ENCODE measurements at regions not wholly inside any gene's neighbourhood (a gene's known extent, or its start where the extent isn't known, plus 50 kb on each side); places are given as distances from the start of the nearest gene placed in this dataset.

- TF ChIP-seq, protein P1, sequence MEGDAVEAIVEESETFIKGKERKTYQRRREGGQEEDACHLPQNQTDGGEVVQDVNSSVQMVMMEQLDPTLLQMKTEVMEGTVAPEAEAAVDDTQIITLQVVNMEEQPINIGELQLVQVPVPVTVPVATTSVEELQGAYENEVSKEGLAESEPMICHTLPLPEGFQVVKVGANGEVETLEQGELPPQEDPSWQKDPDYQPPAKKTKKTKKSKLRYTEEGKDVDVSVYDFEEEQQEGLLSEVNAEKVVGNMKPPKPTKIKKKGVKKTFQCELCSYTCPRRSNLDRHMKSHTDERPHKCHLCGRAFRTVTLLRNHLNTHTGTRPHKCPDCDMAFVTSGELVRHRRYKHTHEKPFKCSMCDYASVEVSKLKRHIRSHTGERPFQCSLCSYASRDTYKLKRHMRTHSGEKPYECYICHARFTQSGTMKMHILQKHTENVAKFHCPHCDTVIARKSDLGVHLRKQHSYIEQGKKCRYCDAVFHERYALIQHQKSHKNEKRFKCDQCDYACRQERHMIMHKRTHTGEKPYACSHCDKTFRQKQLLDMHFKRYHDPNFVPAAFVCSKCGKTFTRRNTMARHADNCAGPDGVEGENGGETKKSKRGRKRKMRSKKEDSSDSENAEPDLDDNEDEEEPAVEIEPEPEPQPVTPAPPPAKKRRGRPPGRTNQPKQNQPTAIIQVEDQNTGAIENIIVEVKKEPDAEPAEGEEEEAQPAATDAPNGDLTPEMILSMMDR (IDR thresholded peaks at IDR 0.05), result no peak
- no peak overlapping the region for H3K27ac ChIP-seq
- H3K27me3 ChIP-seq, result no peaks in the 10 kb centered on the region
- H3K4me3 ChIP-seq, result no peak overlapping the region
- H3K9me3 ChIP-seq, result peaks cover 0 to 24% of the 10 kb centered on the region in 2 donors
- no peaks in the 10 kb centered on the region for H3K36me3 ChIP-seq
- no peak for DNase-seq (ENCODE audit: low spot score)
- peaks cover 0 to 9% of the 10 kb centered on the region in 2 donors for H3K4me1 ChIP-seq
Measured at GRCh38 chr3:101063401-101063800, 70.2 kb upstream of the ABI3BP start.

DNA sequence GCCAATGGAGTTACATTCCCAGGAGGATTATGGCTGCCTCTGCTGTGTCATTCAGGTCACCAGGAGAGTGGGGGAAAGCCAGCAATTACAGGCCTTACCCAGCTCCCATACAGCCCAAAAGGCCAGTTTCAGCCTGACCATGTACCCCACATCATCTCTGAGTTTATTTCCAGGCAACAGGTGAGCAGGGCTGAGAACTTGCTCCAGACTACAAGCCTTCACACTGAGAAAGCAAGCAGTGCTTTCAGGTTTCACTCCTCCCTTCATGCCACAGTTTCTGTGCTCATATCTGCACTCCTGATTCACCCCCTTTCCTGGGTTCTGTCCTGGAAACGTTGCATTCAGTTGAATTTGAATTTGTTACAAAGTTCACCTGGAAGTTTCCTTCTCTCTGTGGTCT lies 68.1 kb upstream of the ABI3BP start:
- no peak overlapping the region for H3K4me3 ChIP-seq
- no peak overlapping the region for H3K27ac ChIP-seq
- H3K9me3 ChIP-seq, result peaks cover 0 to 37% of the 10 kb centered on the region in 2 donors
- peaks cover 0 to 2% of the 10 kb centered on the region in 2 donors for H3K4me1 ChIP-seq
- DNase-seq (ENCODE audit: low spot score), result no peak
- H3K36me3 ChIP-seq, result no peaks in the 10 kb centered on the region
- TF ChIP-seq, protein P1 (IDR thresholded peaks at IDR 0.05), result no peak
- H3K27me3 ChIP-seq, result no peaks in the 10 kb centered on the region

DNA sequence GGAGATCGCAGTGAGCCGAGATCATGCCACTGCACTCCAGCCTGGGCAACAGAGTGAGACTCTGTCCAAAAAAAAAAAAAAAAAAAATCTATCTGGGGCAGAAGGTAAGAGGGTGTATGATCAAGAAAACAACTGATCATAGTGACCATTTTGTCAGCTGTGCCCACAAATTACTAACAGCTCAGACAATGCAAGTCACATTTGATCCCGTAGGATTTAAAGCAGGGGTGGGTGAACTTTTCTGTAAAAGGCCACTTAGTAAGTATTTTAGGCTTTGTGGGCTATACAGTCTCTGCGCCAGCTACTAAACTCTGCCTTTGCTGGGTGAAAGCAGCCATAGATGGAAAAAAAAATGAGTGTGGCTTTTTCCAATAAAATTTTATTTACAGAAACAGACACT lies 57.6 kb upstream of the ABI3BP start:
- no peaks in the 10 kb centered on the region for H3K27me3 ChIP-seq
- H3K27ac ChIP-seq, result no peak overlapping the region
- TF ChIP-seq, protein P1 (IDR thresholded peaks at IDR 0.05), result no peak
- peaks cover 0 to 16% of the 10 kb centered on the region in 2 donors for H3K4me1 ChIP-seq
- H3K36me3 ChIP-seq, result no peaks in the 10 kb centered on the region
- H3K9me3 ChIP-seq, result no peaks in the 10 kb centered on the region
- DNase-seq (ENCODE audit: low spot score), result no peak
- H3K4me3 ChIP-seq, result no peak overlapping the region

- Histone ChIP-seq H3K4me3 (no peak overlapping the region), H3K4me1 (peaks cover 0 to 16% of the 10 kb centered on the region in 2 donors), H3K9me3 (no peaks in the 10 kb centered on the region), H3K27me3 (no peaks in the 10 kb centered on the region), H3K27ac (no peak overlapping the region), H3K36me3 (no peaks in the 10 kb centered on the region)
- TF ChIP-seq, protein P1 (IDR thresholded peaks at IDR 0.05), result no peak
- DNase-seq (ENCODE audit: low spot score), result no peak
Measured at GRCh38 chr3:101050046-101050445, 56.8 kb upstream of the ABI3BP start.

GRCh38 chr3:101049532-101049931 lies 56.3 kb upstream of the ABI3BP start:
- Histone ChIP-seq H3K4me1 (peaks cover 0 to 16% of the 10 kb centered on the region in 2 donors), H3K27ac (no peak overlapping the region), H3K4me3 (no peak overlapping the region), H3K9me3 (no peaks in the 10 kb centered on the region), H3K27me3 (no peaks in the 10 kb centered on the region), H3K36me3 (no peaks in the 10 kb centered on the region)
- TF ChIP-seq, protein P1 (IDR thresholded peaks at IDR 0.05), result no peak
- DNase-seq (ENCODE audit: low spot score), result no peak

- Histone ChIP-seq H3K27ac (no peak overlapping the region), H3K4me3 (no peak overlapping the region), H3K9me3 (no peaks in the 10 kb centered on the region), H3K36me3 (no peaks in the 10 kb centered on the region), H3K27me3 (no peaks in the 10 kb centered on the region), H3K4me1 (peaks cover 0 to 6% of the 10 kb centered on the region in 2 donors)
- TF ChIP-seq, protein P1 (IDR thresholded peaks at IDR 0.05), result no peak
- DNase-seq (ENCODE audit: low spot score), result no peak
Measured at GRCh38 chr3:101043687-101044078, 50.5 kb upstream of the ABI3BP start.

Data from right atrium auricular region (tissue), 2 donors.